GM19438 (cell line): ENCODE measurements at regions not wholly inside any gene's neighbourhood (a gene's known extent, or its start where the extent isn't known, plus 50 kb on each side); places are given as distances from the start of the nearest gene placed in this dataset.
"Not testable (repeated sequence)": the region's sequence is repeated elsewhere in the genome, so short reads cannot be mapped to it uniquely, and the experiment has no call there.

Experiments used
- ATAC-seq: cut with Tn5 transposase; IDR thresholded peaks from one replicate; pipeline ENCODE4 v1.9.1; 2021; ENCODE audit warnings: low read depth; ENCODE audit not compliant: unreplicated experiment

- ATAC-seq, result no peak
Measured at GRCh38 chrX:38937400-38937799, 136.1 kb downstream of the MID1IP1 start.

- no peak for ATAC-seq
Measured at GRCh38 chrX:38937926-38938325, 136.7 kb downstream of the MID1IP1 start.

GRCh38 chrX:38939067-38939466 is 137.8 kb downstream of the MID1IP1 start:
- no peak for ATAC-seq

GRCh38 chrX:38940547-38940946 is 139.3 kb downstream of the MID1IP1 start:
- no peak for ATAC-seq

- no peak for ATAC-seq
Measured at GRCh38 chrX:38941675-38942074, 140.4 kb downstream of the MID1IP1 start.

GRCh38 chrX:38943120-38943519 is 141.9 kb downstream of the MID1IP1 start:
- ATAC-seq, result no peak

- ATAC-seq, result no peak
Measured at GRCh38 chrX:38948046-38948445, 146.8 kb downstream of the MID1IP1 start.

- ATAC-seq, result no peak
Measured at GRCh38 chrX:38954520-38954919, 153.3 kb downstream of the MID1IP1 start.

- no peak for ATAC-seq
Measured at GRCh38 chrX:38959736-38960135, 158.5 kb downstream of the MID1IP1 start.

- ATAC-seq, result no peak
Measured at GRCh38 chrX:38960137-38960536, 158.9 kb downstream of the MID1IP1 start.

GRCh38 chrX:38961936-38962335 is 160.7 kb downstream of the MID1IP1 start:
- ATAC-seq, result no peak

- not testable (repeated sequence) for ATAC-seq
Measured at GRCh38 chrX:38963244-38963643, 162.0 kb downstream of the MID1IP1 start.

- ATAC-seq, result no peak
Measured at GRCh38 chrX:38965888-38966287, 164.6 kb downstream of the MID1IP1 start.

- ATAC-seq, result no peak
Measured at GRCh38 chrX:38968344-38969216, 167.3 kb downstream of the MID1IP1 start.

GRCh38 chrX:38970074-38970473 is 168.8 kb downstream of the MID1IP1 start:
- ATAC-seq, result no peak

- ATAC-seq, result no peak
Measured at GRCh38 chrX:38970845-38971244, 169.6 kb downstream of the MID1IP1 start.

- ATAC-seq, result no peak
Measured at GRCh38 chrX:38973322-38973721, 172.1 kb downstream of the MID1IP1 start.

GRCh38 chrX:38974542-38974941 is 173.3 kb downstream of the MID1IP1 start:
- no peak for ATAC-seq

GRCh38 chrX:38975368-38975942 is 174.2 kb downstream of the MID1IP1 start:
- no peak for ATAC-seq

- no peak for ATAC-seq
Measured at GRCh38 chrX:38982370-38982769, 181.1 kb downstream of the MID1IP1 start.

GRCh38 chrX:38982843-38983242 is 181.6 kb downstream of the MID1IP1 start:
- ATAC-seq, result no peak

- no peak for ATAC-seq
Measured at GRCh38 chrX:38985375-38985774, 184.1 kb downstream of the MID1IP1 start.
